AG09309 (cell line): ENCODE measurements at regions not wholly inside any gene's neighbourhood (a gene's known extent, or its start where the extent isn't known, plus 50 kb on each side); places are given as distances from the start of the nearest gene placed in this dataset.
A peak's percentile ranks its signal among the peaks of the same experiment; 100 is the strongest.

ENCODE experiments used
- DNase-seq: peaks from one replicate; pipeline ENCODE4 v3.0.0-alpha.2; 2010; ENCODE audit warnings: low read depth
- H3K4me3 ChIP-seq: 2 replicates; pipeline ENCODE4 v1.5.1; 2011; ENCODE audit warnings: mild to moderate bottlenecking, low read depth, low read length, moderate library complexity; ENCODE audit not compliant: control insufficient read depth
- TF ChIP-seq, protein P1 (sequence below): IDR thresholded peaks from 2 replicates; pipeline ENCODE4 v1.5.1; 2011; ENCODE audit warnings: mild to moderate bottlenecking, low read depth, low read length, inconsistent platforms; ENCODE audit not compliant: insufficient read depth, control insufficient read depth; ENCODE audit errors: missing control alignments

DNA sequence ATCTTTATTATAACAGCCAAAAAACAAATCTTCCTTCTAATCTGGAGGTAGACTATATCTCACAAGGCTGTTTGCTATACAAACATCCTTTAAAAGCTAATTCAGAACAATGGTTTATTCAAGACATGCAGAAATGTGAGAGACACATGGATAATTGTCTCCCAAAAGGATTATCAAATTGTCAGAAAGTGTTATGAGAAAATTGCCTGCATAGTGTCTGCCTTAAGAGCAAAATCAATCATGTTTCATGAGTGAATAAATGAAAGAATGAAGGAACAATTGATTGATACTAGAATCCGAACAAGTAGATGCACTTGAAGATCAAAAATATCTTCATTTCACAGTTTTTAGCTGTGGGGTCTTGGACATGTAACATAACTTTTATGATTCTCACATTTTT is 621.7 kb upstream of the BOD1L1 start:
- no peak overlapping the region for H3K4me3 ChIP-seq
- no peak for DNase-seq
- TF ChIP-seq, protein P1, sequence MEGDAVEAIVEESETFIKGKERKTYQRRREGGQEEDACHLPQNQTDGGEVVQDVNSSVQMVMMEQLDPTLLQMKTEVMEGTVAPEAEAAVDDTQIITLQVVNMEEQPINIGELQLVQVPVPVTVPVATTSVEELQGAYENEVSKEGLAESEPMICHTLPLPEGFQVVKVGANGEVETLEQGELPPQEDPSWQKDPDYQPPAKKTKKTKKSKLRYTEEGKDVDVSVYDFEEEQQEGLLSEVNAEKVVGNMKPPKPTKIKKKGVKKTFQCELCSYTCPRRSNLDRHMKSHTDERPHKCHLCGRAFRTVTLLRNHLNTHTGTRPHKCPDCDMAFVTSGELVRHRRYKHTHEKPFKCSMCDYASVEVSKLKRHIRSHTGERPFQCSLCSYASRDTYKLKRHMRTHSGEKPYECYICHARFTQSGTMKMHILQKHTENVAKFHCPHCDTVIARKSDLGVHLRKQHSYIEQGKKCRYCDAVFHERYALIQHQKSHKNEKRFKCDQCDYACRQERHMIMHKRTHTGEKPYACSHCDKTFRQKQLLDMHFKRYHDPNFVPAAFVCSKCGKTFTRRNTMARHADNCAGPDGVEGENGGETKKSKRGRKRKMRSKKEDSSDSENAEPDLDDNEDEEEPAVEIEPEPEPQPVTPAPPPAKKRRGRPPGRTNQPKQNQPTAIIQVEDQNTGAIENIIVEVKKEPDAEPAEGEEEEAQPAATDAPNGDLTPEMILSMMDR: no peak

- TF ChIP-seq, protein P1: peak; percentile 63
- no peak overlapping the region for H3K4me3 ChIP-seq
- DNase-seq: no peak
These were observed 626.7 kb upstream of the BOD1L1 start for GRCh38 chr4:14254252-14254651.

- TF ChIP-seq, protein P1: no peak
- no peak overlapping the region for H3K4me3 ChIP-seq
- no peak for DNase-seq
These were observed 627.4 kb upstream of the BOD1L1 start for GRCh38 chr4:14254926-14255325.

- TF ChIP-seq, protein P1: no peak
- H3K4me3 ChIP-seq: no peak overlapping the region
- DNase-seq: no peak
These were observed 630.4 kb upstream of the BOD1L1 start for GRCh38 chr4:14257903-14258302.

- TF ChIP-seq, protein P1: no peak
- H3K4me3 ChIP-seq: no peak overlapping the region
- peak; percentile 10 for DNase-seq
These were observed 632.4 kb upstream of the BOD1L1 start for GRCh38 chr4:14259936-14260335.

- DNase-seq: no peak
- H3K4me3 ChIP-seq: no peak overlapping the region
- TF ChIP-seq, protein P1: no peak
These were observed 633.1 kb upstream of the BOD1L1 start for GRCh38 chr4:14260591-14260990.

DNA sequence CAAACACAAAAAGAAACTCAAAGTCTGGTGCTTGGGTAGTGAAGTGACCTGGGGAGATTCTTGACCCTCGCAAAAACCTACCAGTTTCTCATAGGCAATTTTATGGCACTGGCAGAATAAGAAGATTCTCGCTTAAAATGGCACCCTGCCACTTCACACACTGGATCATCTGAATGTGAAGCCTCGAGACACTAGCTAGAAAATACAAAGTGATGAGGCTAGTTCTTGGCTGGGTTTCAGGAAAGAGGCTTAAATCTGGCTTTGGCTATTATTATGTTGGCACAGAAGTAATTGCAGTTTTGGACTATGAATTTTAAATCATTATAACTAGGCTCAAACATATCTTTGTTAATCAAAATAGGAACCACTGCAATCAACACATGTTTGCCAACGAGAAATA is 634.7 kb upstream of the BOD1L1 start:
- TF ChIP-seq, protein P1: no peak
- no peak for DNase-seq
- H3K4me3 ChIP-seq: no peak overlapping the region
